H9 (cell line): ENCODE measurements at regions not wholly inside any gene's neighbourhood (a gene's known extent, or its start where the extent isn't known, plus 50 kb on each side); places are given as distances from the start of the nearest gene placed in this dataset.

ENCODE experiments used
- DNase-seq: peaks from one replicate; pipeline ENCODE4 v3.0.0-alpha.2; 2017
- H2AFZ ChIP-seq: one replicate; pipeline ENCODE4 v1.6.1; 2013; ENCODE audit warnings: mild to moderate bottlenecking, low read length, control low read depth, moderate library complexity
- H2AK5ac ChIP-seq: 2 replicates; pipeline ENCODE4 v1.6.1; 2013; ENCODE audit warnings: low read length, control low read depth, mixed read lengths; ENCODE audit not compliant: insufficient read length
- H2BK120ac ChIP-seq: one replicate; pipeline ENCODE4 v1.6.1; 2013; ENCODE audit warnings: low read depth, mild to moderate bottlenecking, low read length, control low read depth, inconsistent platforms; ENCODE audit not compliant: poor library complexity, severe bottlenecking
- H2BK12ac ChIP-seq: 2 replicates; pipeline ENCODE4 v1.6.1; 2013; ENCODE audit warnings: low read length, control low read depth, mixed read lengths, low read depth; ENCODE audit not compliant: insufficient read length
- H2BK15ac ChIP-seq: 2 replicates; pipeline ENCODE4 v1.6.1; 2013; ENCODE audit warnings: low read depth, low read length, control low read depth
- H2BK20ac ChIP-seq: one replicate; pipeline ENCODE4 v1.6.1; 2013; ENCODE audit warnings: low read depth, mild to moderate bottlenecking, low read length, control low read depth, inconsistent platforms; ENCODE audit not compliant: poor library complexity, severe bottlenecking
- H2BK5ac ChIP-seq: 2 replicates; pipeline ENCODE4 v1.6.1; 2013; ENCODE audit warnings: low read length, control low read depth, mixed read lengths; ENCODE audit not compliant: insufficient read length
- H3K14ac ChIP-seq: 2 replicates; pipeline ENCODE4 v1.6.1; 2013; ENCODE audit warnings: low read length, control low read depth; ENCODE audit not compliant: insufficient read depth
- H3K18ac ChIP-seq: 2 replicates; pipeline ENCODE4 v1.6.1; 2013; ENCODE audit warnings: low read depth, mild to moderate bottlenecking, mixed read lengths, low read length, control low read depth; ENCODE audit not compliant: insufficient read length
- H3K23ac ChIP-seq: 2 replicates; pipeline ENCODE4 v1.6.1; 2013; ENCODE audit warnings: low read length, control low read depth, mixed read lengths, low read depth; ENCODE audit not compliant: insufficient read length
- H3K23me2 ChIP-seq: 2 replicates; pipeline ENCODE4 v1.6.1; 2013; ENCODE audit warnings: low read depth, mild to moderate bottlenecking, mixed read lengths, low read length, control low read depth; ENCODE audit not compliant: insufficient read length, poor library complexity, severe bottlenecking
- H3K27ac ChIP-seq: 2 replicates; pipeline ENCODE4 v1.5.1; 2013; ENCODE audit warnings: low read length, control low read depth, mixed read lengths, low read depth; ENCODE audit not compliant: insufficient read length
- H3K27me3 ChIP-seq: 2 replicates; pipeline ENCODE4 v1.6.1; 2013; ENCODE audit warnings: low read length, control low read depth, inconsistent platforms; ENCODE audit not compliant: insufficient read depth
- H3K4ac ChIP-seq: 2 replicates; pipeline ENCODE4 v1.6.1; 2013; ENCODE audit warnings: low read depth, mild to moderate bottlenecking, control low read depth, inconsistent platforms, low read length, moderate library complexity
- H3K4me1 ChIP-seq: 2 replicates; pipeline ENCODE4 v1.6.1; 2013; ENCODE audit warnings: low read length, control low read depth, inconsistent platforms; ENCODE audit not compliant: insufficient read depth
- H3K4me2 ChIP-seq: 2 replicates; pipeline ENCODE4 v1.6.1; 2013; ENCODE audit warnings: low read length, control low read depth, mixed read lengths; ENCODE audit not compliant: insufficient read length, insufficient read depth
- H3K56ac ChIP-seq: 2 replicates; pipeline ENCODE4 v1.6.1; 2013; ENCODE audit warnings: low read depth, mild to moderate bottlenecking, mixed read lengths, low read length, control low read depth; ENCODE audit not compliant: insufficient read length
- H3K79me1 ChIP-seq: 2 replicates; pipeline ENCODE4 v1.6.1; 2013; ENCODE audit warnings: low read depth, mild to moderate bottlenecking, moderate library complexity, low read length, control low read depth, inconsistent platforms; ENCODE audit not compliant: insufficient read depth, poor library complexity, severe bottlenecking
- H3K79me2 ChIP-seq: 2 replicates; pipeline ENCODE4 v1.6.1; 2013; ENCODE audit warnings: low read length, control low read depth, inconsistent platforms; ENCODE audit not compliant: insufficient read depth
- H3K9ac ChIP-seq: 2 replicates; pipeline ENCODE4 v1.6.1; 2013; ENCODE audit warnings: low read length, control low read depth, mixed read lengths; ENCODE audit not compliant: insufficient read length; ENCODE audit errors: extremely low read depth
- H3K9me3 ChIP-seq: one replicate; pipeline ENCODE4 v1.6.1; 2013; ENCODE audit warnings: low read depth, low read length, inconsistent platforms; ENCODE audit not compliant: control insufficient read depth
- H3T11ph ChIP-seq: one replicate; pipeline ENCODE4 v1.6.1; 2013; ENCODE audit warnings: mild to moderate bottlenecking, low read length, control low read depth, inconsistent platforms
- H4K20me1 ChIP-seq: one replicate; pipeline ENCODE4 v1.6.1; 2013; ENCODE audit not compliant: control insufficient read depth, insufficient read length, insufficient read depth
- H4K5ac ChIP-seq: 2 replicates; pipeline ENCODE4 v1.6.1; 2013; ENCODE audit warnings: low read depth, mild to moderate bottlenecking, mixed read lengths, low read length, control low read depth; ENCODE audit not compliant: insufficient read length
- H4K8ac ChIP-seq: replicated peaks from 2 replicates; pipeline ENCODE4 v1.6.1; 2013; ENCODE audit warnings: low read length, control low read depth, mixed read lengths, low read depth; ENCODE audit not compliant: insufficient read length
- H4K91ac ChIP-seq: 2 replicates; pipeline ENCODE4 v1.6.1; 2013; ENCODE audit warnings: low read depth, mild to moderate bottlenecking, moderate library complexity, mixed read lengths, low read length, control low read depth; ENCODE audit not compliant: insufficient read length
- H3K27ac Mint-ChIP-seq, 3 experiments: 2 replicates in 2 of 3; 3 replicates in 1 of 3; pipeline ENCODE4 v1.8.0; 2020 to 2021; ENCODE audit warnings: mixed read lengths in 3 of 3, mild to moderate bottlenecking in 1 of 3, moderate library complexity in 1 of 3
- H3K27me3 Mint-ChIP-seq: 2 replicates; pipeline ENCODE4 v1.8.0; 2021; ENCODE audit warnings: low read depth, mild to moderate bottlenecking, moderate library complexity, mixed read lengths
- H3K36me3 Mint-ChIP-seq, 3 experiments: 2 replicates in 2 of 3; 3 replicates in 1 of 3; pipeline ENCODE4 v1.8.0; 2020 to 2021; ENCODE audit warnings: low read depth in 3 of 3, mixed read lengths in 3 of 3; ENCODE audit not compliant: insufficient read depth in 1 of 3
- H3K4me1 Mint-ChIP-seq, 2 experiments: 2 replicates each; pipeline ENCODE4 v1.8.0; 2020; ENCODE audit warnings: mixed read lengths in 2 of 2
- H3K4me3 Mint-ChIP-seq, 2 experiments: 2 replicates in 1 of 2; 3 replicates in 1 of 2; pipeline ENCODE4 v1.8.0; 2020 to 2021; ENCODE audit warnings: mild to moderate bottlenecking in 2 of 2, mixed read lengths in 2 of 2, moderate library complexity in 1 of 2
- H3K9me3 Mint-ChIP-seq, 2 experiments: 2 replicates in 1 of 2; 3 replicates in 1 of 2; pipeline ENCODE4 v1.8.0; 2020; ENCODE audit warnings: mild to moderate bottlenecking in 2 of 2, mixed read lengths in 2 of 2, moderate library complexity in 1 of 2
- CTCF ChIP-seq: fragments of 200-600 bp; sonication (generic); conservative IDR thresholded peaks from 3 replicates; pipeline ENCODE4 v1.8.0; 2021; ENCODE audit warnings: antibody characterized with exemption, mild to moderate bottlenecking
- WGBS: extraction: QIAGEN DNeasy Blood & Tissue Kit; methylation state at CpG from one replicate; pipeline ENCODE4 v1.1.7; 2013; ENCODE audit warnings: missing lambda C conversion rate, low lambda C conversion rate, mixed read lengths; ENCODE audit not compliant: insufficient read length; ENCODE audit errors: extremely low coverage; 5-methylcytosine and 5-hydroxymethylcytosine counted together

DNA sequence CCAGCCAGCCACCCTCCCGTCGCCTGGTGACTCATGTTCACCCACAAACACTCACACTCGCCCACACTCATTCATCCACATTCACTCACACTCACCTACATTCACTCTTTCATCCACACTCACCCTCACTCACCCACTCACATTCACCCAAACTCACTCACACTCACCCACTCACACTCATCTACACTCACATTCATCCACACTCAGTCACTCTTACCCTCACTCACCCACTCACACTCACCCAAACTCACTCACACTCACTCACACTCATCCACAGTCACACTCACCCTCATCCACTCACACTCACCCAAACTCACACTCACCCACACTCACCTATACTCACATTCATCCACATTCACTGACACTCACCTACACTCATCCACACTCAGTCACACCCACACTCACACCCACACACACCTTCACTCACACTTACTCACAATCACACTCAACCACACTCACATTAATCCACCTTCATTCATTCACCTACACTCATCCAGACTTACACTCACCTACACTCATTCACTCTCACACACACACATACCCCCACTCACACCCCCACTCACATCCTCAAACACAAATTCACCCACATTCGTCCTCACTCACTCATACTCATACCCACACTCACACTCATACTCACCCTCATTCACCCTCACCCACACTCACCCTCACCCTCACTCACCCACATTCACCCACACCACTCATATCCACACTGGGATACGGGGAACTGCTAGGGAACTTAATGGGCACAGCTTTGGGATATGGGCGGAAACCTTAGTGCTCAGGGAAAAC lies 2221.6 kb upstream of the AGA start:
- no peak overlapping the region for H3K14ac ChIP-seq
- no peak for DNase-seq
- H3K23ac ChIP-seq: no peak overlapping the region
- no peak overlapping the region; a peak in 1 of 7 replicates for H3K27ac Mint-ChIP-seq
- no peak overlapping the region for H3K18ac ChIP-seq
- H3K4me1 Mint-ChIP-seq: peaks cover 3 to 10% of the 10 kb centered on the region in 2 experiments; a peak in 3 of 4 replicates
- H3K9ac ChIP-seq: no peak overlapping the region
- no peak overlapping the region for H3K4me3 Mint-ChIP-seq
- peaks cover 0 to 5% (median 0%) of the 10 kb centered on the region in 3 experiments; a peak in 2 of 7 replicates for H3K36me3 Mint-ChIP-seq
- no peak overlapping the region for H2BK12ac ChIP-seq
- no peak overlapping the region for H2BK5ac ChIP-seq
- H2BK20ac ChIP-seq: no peak overlapping the region
- no peak overlapping the region for H4K91ac ChIP-seq
- no peak overlapping the region for H3T11ph ChIP-seq
- H2AFZ ChIP-seq: no peak overlapping the region
- no peak overlapping the region for H2BK120ac ChIP-seq
- H3K79me1 ChIP-seq: no peaks in the 10 kb centered on the region
- no peak overlapping the region for H2BK15ac ChIP-seq
- no peaks in the 10 kb centered on the region for H3K79me2 ChIP-seq
- H3K23me2 ChIP-seq: no peaks in the 10 kb centered on the region
- no peak overlapping the region for H3K4ac ChIP-seq
- no peaks in the 10 kb centered on the region for H4K20me1 ChIP-seq
- no peaks in the 10 kb centered on the region for H3K27me3 ChIP-seq
- H3K9me3 ChIP-seq: no peaks in the 10 kb centered on the region
- H4K8ac ChIP-seq: no peak overlapping the region
- TF ChIP-seq CTCF: no peak
- peaks cover 2% of the 10 kb centered on the region in 2 experiments; a peak in 3 of 5 replicates for H3K9me3 Mint-ChIP-seq
- peak overlapping the region; percentile 10 for H4K5ac ChIP-seq
- H3K4me2 ChIP-seq: no peak overlapping the region
- H3K56ac ChIP-seq: no peak overlapping the region
- H3K27me3 Mint-ChIP-seq: no peaks in the 10 kb centered on the region; the same call in 1 of the 2 replicates
- H3K4me1 ChIP-seq: no peaks in the 10 kb centered on the region
- H2AK5ac ChIP-seq: no peak overlapping the region
- 100% methylated on average over 2 of the region's 6 CpGs for WGBS
- no peak overlapping the region for H3K27ac ChIP-seq
